CD4-positive, alpha-beta T cell (primary cell): ENCODE measurements at regions not wholly inside any gene's neighbourhood (a gene's known extent, or its start where the extent isn't known, plus 50 kb on each side); places are given as distances from the start of the nearest gene placed in this dataset.

Source experiments
- ATAC-seq: fragments of 200-7000 bp; cut with Tn5 transposase; one replicate; pipeline ENCODE4 v1.10.0; 2022; ENCODE audit warnings: mild to moderate bottlenecking; ENCODE audit not compliant: poor library complexity
- CTCF ChIA-PET: fragments of 350-600 bp; sonication (Branson Sonifier 250); formaldehyde crosslinking; loops from one replicate; lab custom pipeline; 2021; ENCODE audit warnings: antibody characterized with exemption, inconsistent platforms; lab: Charles Lee
- POLR2A ChIA-PET: fragments of 350-600 bp; sonication (Branson Sonifier 250); formaldehyde crosslinking; loops from one replicate; lab custom pipeline; 2021; ENCODE audit warnings: antibody characterized with exemption, inconsistent platforms; lab: Charles Lee
- DNase-seq, 14 experiments: peaks; one replicate each; pipeline ENCODE4 v3.0.0-alpha.2; 2013 to 2020; ENCODE audit warnings: mixed read lengths in 2 of 14
- H3K27ac ChIP-seq, 2 donors: one replicate each; pipeline versions ENCODE4 v1.5.1 to v1.7.0; 2013; ENCODE audit warnings: low read length in 2 of 2, low read depth in 1 of 2, mild to moderate bottlenecking in 1 of 2
- H3K27me3 ChIP-seq, 2 experiments: 1 replicate in 1 of 2; 2 replicates in 1 of 2; pipeline versions ENCODE4 v1.6.1 to v1.7.0; 2013; ENCODE audit warnings: low read length in 2 of 2, control low read depth in 1 of 2, mild to moderate bottlenecking in 1 of 2, moderate library complexity in 1 of 2; ENCODE audit not compliant: insufficient read depth in 2 of 2, control insufficient read depth in 1 of 2
- H3K36me3 ChIP-seq: one replicate; pipeline ENCODE4 v1.6.1; 2013; ENCODE audit warnings: low read length, control low read depth; ENCODE audit not compliant: insufficient read depth
- H3K4me1 ChIP-seq: one replicate; pipeline ENCODE4 v1.6.1; 2013; ENCODE audit warnings: low read length, control low read depth; ENCODE audit not compliant: insufficient read depth
- H3K4me3 ChIP-seq: one replicate; pipeline ENCODE4 v1.5.1; 2013; ENCODE audit warnings: mild to moderate bottlenecking, low read length, moderate library complexity
- H3K9me3 ChIP-seq, 2 experiments: 1 replicate in 1 of 2; 2 replicates in 1 of 2; pipeline versions ENCODE4 v1.6.1 to v1.7.0; 2013; ENCODE audit warnings: low read length in 2 of 2, mild to moderate bottlenecking in 2 of 2, control low read depth in 1 of 2, moderate library complexity in 1 of 2; ENCODE audit not compliant: control insufficient read depth in 1 of 2, insufficient read depth in 1 of 2
- H3K27ac Mint-ChIP-seq: one replicate; pipeline ENCODE4 v1.8.0; 2020; ENCODE audit warnings: mixed read lengths
- H3K27me3 Mint-ChIP-seq: one replicate; pipeline ENCODE4 v1.8.0; 2021; ENCODE audit warnings: mixed read lengths
- H3K36me3 Mint-ChIP-seq: one replicate; pipeline ENCODE4 v1.8.0; 2021; ENCODE audit warnings: low read depth, mixed read lengths
- H3K4me1 Mint-ChIP-seq: one replicate; pipeline ENCODE4 v1.8.0; 2021; ENCODE audit warnings: low read depth, mixed read lengths
- H3K4me3 Mint-ChIP-seq: one replicate; pipeline ENCODE4 v1.8.0; 2020; ENCODE audit warnings: mild to moderate bottlenecking, mixed read lengths
- H3K9me3 Mint-ChIP-seq: one replicate; pipeline ENCODE4 v1.8.0; 2020; ENCODE audit warnings: mixed read lengths
- intact Hi-C, 2 experiments: fragments of 100-400 bp; cut with DNase I in 1 of 2; cut with micrococcal nuclease in 1 of 2; formaldehyde crosslinking; loops; one replicate each; pipeline versions ENCODE4 v1.15.1 to v1.9.0; 2023 to 2025; cut with DNase I, micrococcal nuclease
- TF ChIP-seq, protein P1 (sequence below): fragments of 200-600 bp; IDR thresholded peaks from one replicate; pipeline ENCODE4 v1.8.0; 2022; ENCODE audit warnings: antibody characterized with exemption, mild to moderate bottlenecking

DNA sequence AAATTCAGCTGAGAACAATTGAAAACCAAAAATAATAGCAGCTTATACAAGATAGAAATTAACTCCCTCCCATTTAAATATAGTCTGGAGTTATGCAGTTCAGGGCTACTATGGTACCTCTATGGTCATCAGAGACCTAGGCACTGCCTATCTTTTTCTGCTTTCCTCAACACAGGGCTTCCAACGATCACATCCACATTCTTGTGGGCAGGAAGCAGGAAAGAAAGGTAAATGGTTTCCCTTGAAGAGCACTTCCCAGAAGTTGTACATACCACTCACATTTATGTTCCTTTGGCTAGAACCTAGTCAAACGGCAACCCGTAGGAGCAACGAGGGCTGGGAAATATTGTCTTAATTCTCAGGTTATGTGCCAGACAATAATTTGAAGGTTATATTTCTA lies 197.7 kb upstream of the PRICKLE2 start:
- DNase-seq (no peak), ATAC-seq (no peak)
- Histone ChIP-seq H3K27me3 (no peaks in the 10 kb centered on the region), H3K9me3 (no peaks in the 10 kb centered on the region), H3K4me3 (no peak overlapping the region), H3K4me1 (no peaks in the 10 kb centered on the region), H3K36me3 (no peaks in the 10 kb centered on the region), H3K27ac (no peak overlapping the region)
- ChIA-PET POLR2A (no interaction called here), CTCF (no interaction called here)
- Mint-ChIP-seq H3K4me3 (no peak overlapping the region), H3K27me3 (peaks cover 20% of the 10 kb centered on the region), H3K4me1 (no peaks in the 10 kb centered on the region), H3K9me3 (no peaks in the 10 kb centered on the region), H3K36me3 (no peaks in the 10 kb centered on the region), H3K27ac (no peak overlapping the region)
- TF ChIP-seq, protein P1, sequence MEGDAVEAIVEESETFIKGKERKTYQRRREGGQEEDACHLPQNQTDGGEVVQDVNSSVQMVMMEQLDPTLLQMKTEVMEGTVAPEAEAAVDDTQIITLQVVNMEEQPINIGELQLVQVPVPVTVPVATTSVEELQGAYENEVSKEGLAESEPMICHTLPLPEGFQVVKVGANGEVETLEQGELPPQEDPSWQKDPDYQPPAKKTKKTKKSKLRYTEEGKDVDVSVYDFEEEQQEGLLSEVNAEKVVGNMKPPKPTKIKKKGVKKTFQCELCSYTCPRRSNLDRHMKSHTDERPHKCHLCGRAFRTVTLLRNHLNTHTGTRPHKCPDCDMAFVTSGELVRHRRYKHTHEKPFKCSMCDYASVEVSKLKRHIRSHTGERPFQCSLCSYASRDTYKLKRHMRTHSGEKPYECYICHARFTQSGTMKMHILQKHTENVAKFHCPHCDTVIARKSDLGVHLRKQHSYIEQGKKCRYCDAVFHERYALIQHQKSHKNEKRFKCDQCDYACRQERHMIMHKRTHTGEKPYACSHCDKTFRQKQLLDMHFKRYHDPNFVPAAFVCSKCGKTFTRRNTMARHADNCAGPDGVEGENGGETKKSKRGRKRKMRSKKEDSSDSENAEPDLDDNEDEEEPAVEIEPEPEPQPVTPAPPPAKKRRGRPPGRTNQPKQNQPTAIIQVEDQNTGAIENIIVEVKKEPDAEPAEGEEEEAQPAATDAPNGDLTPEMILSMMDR: no peak
- intact Hi-C loops: no loop called here

DNA sequence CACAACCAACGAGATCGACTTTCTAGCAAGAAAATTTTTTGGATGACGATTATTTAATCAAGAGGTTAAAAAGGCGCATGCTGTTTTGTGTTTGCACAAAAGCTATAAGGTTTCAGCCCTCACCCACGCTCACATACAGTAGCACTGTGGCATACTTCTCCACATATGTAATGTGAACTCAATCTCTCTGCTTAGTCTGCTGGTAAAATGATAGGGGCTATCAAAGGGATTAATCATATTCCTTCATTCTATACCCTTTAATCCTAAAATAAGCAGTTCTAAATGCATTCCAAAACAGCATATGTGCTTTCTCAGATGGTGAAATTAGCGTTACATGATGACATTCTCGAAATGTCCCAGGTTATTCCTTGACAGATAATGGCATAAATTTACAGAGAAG lies 196.9 kb upstream of the PRICKLE2 start:
- no peaks in the 10 kb centered on the region for H3K27me3 ChIP-seq
- no peak overlapping the region for H3K27ac Mint-ChIP-seq
- DNase-seq (no peak), ATAC-seq (no peak)
- H3K27me3 Mint-ChIP-seq: peaks cover 13% of the 10 kb centered on the region
- TF ChIP-seq, protein P1: no peak
- intact Hi-C loops: no loop called here
- H3K4me3 Mint-ChIP-seq: no peak overlapping the region
- no peaks in the 10 kb centered on the region for H3K4me1 ChIP-seq
- no peaks in the 10 kb centered on the region for H3K4me1 Mint-ChIP-seq
- no peaks in the 10 kb centered on the region for H3K9me3 Mint-ChIP-seq
- H3K9me3 ChIP-seq: no peaks in the 10 kb centered on the region
- H3K36me3 Mint-ChIP-seq: no peaks in the 10 kb centered on the region
- ChIA-PET POLR2A (no interaction called here), CTCF (no interaction called here)
- H3K4me3 ChIP-seq: no peak overlapping the region
- H3K36me3 ChIP-seq: no peaks in the 10 kb centered on the region
- no peak overlapping the region for H3K27ac ChIP-seq

DNA sequence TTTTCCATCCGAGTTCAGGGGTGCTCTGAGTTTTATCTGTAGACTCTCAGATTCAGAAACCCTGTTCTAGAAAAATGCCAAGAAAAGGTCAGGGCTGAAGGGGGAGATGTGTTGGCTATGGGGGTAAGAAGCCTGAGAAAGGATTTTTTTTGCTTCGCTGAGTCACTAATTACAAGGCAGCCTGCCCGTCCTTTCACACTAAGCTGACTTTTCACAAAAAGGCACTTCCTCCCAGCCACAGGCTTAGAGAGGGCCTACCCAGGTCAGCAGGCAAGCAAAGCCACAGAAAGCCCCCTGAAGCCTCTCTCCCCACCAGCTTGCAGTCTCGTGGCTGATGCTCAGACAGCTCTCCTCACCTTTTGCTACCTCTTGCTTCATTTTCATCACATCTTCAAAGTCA lies 192.6 kb upstream of the PRICKLE2 start:
- H3K27me3 ChIP-seq: no peaks in the 10 kb centered on the region
- TF ChIP-seq, protein P1: no peak
- no peak overlapping the region for H3K4me3 Mint-ChIP-seq
- H3K27me3 Mint-ChIP-seq: peaks cover 18% of the 10 kb centered on the region
- H3K27ac ChIP-seq: no peak overlapping the region
- ChIA-PET CTCF (no interaction called here), POLR2A (no interaction called here)
- no peaks in the 10 kb centered on the region for H3K36me3 Mint-ChIP-seq
- intact Hi-C loops: no loop called here
- no peaks in the 10 kb centered on the region for H3K9me3 Mint-ChIP-seq
- H3K9me3 ChIP-seq: no peaks in the 10 kb centered on the region
- no peaks in the 10 kb centered on the region for H3K4me1 ChIP-seq
- no peak for DNase-seq
- no peak overlapping the region for H3K27ac Mint-ChIP-seq
- no peak for ATAC-seq
- H3K36me3 ChIP-seq: no peaks in the 10 kb centered on the region
- no peak overlapping the region for H3K4me3 ChIP-seq
- H3K4me1 Mint-ChIP-seq: no peaks in the 10 kb centered on the region
